ENCODE measurements at regions not wholly inside any gene's neighbourhood (a gene's known extent, or its start where the extent isn't known, plus 50 kb on each side); places are given as distances from the start of the nearest gene placed in this dataset.
A peak's percentile ranks its signal among the peaks of the same experiment; 100 is the strongest.
"Not testable (repeated sequence)": the region's sequence is repeated elsewhere in the genome, so short reads cannot be mapped to it uniquely, and the experiment has no call there.

DNA sequence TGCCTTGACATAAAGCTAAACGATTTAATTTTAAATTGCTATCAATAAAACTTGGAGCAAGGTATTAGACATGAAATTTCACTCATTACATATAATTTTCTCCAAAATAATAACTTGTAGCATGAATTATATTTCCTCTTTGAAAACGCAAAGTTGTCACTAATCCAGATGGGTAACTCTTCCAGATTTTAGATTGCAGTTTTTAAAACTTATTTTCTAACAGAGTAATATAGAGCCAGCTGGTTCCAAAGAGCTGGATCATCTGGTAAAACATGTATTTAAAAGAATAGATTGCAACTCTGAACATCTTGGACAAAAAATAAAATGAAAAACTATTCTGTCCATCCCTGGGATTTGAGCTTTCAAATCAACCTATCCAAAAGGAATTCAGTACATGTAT, 238.2 kb upstream of the INTU start:
- no peak for DNase-seq (ENCODE audit: low read depth)

DNA sequence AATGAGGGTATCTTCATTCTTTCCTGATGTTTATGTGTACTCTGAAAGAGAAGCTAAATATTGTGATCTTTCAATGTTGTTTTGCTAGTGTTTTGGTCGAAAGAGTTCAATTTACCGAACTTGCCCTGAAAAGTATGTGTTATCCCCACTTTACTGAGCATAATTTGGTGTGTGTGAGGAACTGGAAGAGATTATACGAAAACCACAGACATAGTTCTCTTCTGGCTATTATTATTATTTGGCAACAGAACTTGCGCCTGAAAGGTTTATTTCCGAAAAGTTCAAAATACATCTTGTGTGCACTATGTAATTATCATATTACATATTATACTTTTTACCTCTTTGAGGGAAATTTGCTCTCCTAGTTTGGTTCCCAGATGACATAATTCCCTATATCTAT, 232.5 kb upstream of the INTU start:
- no peak for DNase-seq (ENCODE audit: low read depth)

DNA sequence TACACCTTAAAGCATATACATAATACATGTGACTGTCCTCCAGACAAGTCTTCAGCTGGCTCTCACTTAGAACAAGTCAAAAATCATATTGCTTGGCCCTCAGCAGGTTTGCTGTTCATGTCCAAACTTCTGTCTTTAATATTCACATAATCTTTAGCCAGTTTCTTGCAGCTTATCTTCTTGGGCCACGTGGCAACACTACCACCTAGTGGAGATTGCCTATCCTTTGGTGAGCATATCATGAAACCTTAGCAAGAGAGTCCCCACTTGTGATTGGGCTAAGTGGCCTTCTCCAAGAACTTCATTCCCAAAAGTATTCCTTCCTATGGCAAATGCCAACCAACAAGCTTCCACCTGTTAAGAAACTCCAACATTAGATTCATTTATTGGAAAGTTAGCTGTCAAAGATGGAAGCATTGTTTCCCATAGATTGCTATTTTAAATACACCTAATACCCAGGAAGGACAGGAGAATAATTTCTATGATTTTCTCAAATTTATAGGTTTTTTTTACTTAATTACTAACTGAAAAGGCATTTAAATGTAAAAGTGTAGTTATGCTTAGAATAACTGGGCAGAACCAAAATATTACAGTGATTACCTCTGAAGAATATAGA, 231.9 kb upstream of the INTU start:
- DNase-seq (ENCODE audit: low read depth) = peak; percentile 1

DNA sequence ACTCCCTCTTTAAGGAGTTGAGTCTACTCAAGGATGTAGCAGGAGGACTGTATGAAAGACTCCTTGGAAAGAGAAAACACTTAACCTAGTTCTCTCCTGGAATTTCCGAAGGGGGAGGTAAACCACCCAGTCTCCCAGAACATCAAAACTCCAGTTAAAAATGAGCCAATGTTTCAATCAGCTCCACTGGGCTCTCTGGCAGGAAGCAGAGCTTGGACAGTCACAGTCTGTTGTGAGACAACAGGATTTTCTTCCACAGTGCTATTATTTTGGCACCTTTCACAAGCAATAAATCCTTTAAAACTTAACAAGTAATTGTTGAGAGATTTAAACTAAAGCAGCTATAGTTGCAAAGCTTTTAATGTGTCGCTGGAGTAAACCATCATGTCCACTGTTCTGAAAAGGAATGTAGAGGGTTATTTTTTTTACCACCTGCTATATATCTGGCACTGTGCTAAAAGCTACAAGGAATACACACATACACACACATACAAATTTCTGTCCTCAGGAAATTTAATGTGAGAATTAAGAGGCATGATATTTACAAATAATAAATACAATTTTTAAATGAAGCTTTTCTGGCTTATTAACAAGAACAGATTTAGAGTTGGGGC, 229.2 kb upstream of the INTU start:
- no peak for DNase-seq (ENCODE audit: low read depth)

DNA sequence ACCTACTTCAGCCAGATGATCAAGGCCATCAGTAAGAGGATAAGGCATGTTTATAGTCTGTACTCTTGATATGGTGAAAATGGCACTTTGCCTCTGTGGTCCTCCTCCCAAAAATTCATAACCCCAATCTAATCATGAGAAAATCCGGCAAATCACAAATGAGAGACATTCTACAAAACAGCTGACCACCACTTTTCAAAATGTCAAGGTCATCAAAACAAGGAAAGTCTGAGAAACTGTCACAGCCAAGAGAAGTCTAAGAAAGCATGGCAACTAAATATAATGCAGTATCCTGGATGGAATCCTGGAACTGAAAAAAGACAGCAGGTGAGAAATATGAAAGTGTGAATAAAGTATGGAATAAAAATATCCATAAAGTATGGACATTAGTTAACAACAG, 226.6 kb upstream of the INTU start:
- DNase-seq (ENCODE audit: low read depth) = no peak

DNA sequence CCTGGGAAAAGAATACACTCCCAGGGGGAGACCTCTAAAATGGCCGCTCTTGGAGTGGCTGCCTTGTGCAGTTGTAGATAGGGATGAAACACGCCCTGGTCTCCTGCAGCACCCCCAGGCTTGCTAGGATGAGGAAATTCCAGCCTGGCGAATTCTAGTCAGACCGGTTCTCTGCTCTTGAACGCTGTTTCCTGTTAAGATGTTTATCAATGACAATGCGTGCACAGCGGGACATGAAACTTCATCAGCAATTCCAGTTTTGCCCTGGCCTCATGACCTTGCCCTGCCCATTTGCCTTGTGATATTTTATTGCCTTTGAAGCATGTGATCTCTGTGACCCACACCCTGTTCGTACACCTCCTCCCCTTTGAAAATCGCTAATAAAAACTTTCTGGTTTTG, 225.2 kb upstream of the INTU start:
- not testable (repeated sequence) for DNase-seq (ENCODE audit: low read depth)

DNA sequence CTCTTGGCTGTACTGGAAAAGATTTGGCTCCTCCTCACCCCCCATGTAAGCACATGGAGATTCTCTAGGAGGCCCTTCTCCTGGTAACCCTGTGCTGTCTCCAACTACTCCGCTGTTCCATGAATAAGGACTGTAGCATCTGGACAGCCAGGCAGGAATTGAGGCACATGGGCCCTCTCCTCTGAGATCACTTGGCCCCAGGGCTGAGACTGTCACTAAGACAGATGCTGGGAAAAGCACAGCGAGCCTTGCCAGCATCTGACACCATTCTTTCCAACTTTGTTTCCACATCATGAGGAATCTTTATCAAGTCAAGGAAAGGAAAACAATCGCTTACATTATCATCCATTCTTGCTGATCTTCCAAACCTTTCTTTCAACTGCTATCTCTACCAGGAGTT, 222.6 kb upstream of the INTU start:
- DNase-seq (ENCODE audit: low read depth) = no peak

DNA sequence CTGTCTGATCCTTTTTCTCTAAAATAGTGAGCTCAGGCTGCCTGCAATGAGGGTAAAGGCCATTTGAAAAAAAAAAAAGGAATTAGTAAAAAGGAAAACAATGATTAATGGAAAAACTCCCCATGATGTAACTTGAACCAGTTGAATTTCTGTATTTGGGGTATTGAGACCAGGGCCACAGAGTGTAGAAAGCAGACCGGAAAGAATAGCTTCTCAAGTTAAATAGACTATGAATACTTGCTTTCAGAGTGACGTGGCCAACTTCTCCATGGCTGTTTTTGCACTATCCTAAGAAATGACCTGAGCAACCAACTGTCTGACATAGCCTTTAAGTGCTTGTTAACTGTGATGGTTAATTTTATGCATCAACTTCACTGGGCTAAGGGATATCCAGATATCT, 222.1 kb upstream of the INTU start:
- no peak for DNase-seq (ENCODE audit: low read depth)

DNA sequence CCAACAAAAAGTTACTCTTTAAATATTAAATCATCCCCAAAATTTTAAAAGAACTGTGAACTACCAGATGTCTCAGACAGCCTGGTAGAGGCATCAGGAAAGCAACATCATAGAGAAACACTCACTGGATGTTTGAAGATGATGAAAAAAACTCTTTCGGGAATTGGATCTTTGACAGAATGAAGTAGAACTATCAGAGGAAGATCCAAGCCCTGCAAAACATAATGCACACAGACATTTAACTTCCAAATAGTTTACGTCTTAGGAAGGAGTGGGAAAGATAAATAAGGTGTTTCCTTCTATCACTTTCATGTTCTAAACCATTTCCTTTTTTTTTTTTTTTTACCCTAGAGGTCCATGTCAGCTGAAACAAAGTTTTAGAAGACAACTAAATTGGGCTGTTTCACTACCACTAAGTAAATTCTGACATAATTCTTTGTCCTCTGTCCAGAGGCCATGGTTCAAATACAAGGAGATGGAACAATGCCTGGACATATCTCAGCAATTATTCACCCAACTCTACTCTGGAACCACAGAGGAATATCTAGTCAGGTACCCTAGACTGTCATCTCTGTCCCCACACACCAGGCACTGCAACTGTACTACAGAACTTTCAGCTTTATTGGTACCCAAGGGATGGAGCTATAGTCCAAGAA, 217.7 kb upstream of the INTU start:
- DNase-seq (ENCODE audit: low read depth) = no peak

DNA sequence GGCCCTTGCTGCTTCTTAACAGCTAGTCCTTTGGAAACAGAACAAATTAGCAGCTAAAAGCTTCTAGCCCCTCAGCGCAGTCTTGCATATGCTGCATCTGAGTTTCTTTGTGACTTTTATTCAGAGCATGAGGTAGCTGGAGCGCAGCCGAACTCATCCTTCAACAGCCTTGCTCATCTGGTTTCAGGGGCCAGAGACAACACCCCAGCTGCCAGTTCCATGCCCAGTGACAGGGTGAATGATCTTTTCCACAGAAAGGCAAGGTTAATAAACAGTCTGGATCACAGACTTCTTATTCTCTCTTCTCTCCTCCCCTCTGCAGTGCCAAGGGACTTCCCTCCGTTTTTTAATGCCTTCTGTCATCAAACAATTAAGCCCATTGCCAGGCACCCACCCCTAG, 216.6 kb upstream of the INTU start:
- no peak for DNase-seq (ENCODE audit: low read depth)

DNA sequence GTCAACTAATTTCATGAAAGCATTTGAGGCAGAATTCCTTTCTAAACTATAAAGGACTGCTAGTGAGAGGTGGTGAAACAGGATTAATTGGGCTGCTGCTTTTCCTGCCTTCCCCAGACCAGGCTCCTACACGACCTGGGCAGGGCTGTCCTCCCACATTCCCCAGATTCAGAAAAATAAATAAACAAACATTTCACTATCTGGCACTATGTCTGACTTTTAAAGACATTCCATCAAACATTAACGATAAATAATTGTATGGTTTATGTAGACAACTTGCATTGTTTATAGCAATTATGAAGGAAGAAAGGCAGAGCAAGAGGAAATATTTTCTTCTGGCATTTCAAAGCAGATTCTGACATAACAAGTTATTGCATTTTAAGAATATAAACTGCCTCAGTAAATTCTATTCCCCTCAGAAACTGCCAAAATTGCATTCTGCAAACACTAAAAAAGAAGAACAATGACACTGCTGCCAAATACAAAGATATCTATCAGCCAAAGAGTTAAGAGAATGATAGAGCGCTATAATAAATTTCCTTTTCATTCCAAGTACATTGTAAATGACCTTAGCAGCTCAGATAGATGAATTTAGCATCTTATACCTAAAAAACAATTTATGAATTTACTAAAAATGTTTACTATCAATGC, 214.7 kb upstream of the INTU start:
- DNase-seq (ENCODE audit: low read depth) = no peak

DNA sequence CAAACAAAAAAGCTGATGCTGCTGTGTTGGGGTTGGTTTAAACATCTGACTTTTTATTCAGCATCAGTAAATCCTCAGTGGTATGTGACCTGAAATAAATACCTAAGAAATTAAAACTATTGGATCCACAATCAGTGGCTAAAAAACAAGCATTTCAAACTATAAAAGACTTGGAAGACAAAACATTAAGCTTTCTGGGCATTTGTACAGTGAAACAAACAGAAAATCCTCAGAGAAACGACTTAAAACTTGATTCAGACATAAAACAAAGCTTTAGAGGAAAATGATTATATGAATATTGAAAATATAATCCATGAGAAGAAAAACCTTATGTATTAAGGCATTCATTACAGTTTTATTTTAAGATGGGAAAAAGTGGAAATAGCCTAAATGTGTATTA, 213.3 kb upstream of the INTU start:
- DNase-seq (ENCODE audit: low read depth) = no peak

DNA sequence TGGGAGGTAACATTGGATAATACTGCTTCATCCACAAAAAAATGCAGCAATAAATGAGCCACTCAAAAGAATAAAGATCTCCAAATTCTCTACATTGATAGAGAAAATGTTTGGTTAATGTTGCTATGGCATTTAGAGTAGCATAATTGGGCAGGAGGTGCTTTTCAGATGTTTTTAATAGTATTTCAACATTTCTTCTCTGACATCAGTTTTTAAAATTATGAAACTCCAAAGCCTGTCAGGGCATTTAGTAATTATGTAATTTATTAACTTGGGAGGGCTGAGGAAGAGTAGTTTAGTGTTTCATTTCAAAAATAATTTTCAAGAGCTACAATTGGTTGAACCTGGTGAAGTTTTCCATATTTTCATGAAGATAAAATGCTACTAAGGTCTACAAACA, 211.3 kb upstream of the INTU start:
- no peak for DNase-seq (ENCODE audit: low read depth)

DNA sequence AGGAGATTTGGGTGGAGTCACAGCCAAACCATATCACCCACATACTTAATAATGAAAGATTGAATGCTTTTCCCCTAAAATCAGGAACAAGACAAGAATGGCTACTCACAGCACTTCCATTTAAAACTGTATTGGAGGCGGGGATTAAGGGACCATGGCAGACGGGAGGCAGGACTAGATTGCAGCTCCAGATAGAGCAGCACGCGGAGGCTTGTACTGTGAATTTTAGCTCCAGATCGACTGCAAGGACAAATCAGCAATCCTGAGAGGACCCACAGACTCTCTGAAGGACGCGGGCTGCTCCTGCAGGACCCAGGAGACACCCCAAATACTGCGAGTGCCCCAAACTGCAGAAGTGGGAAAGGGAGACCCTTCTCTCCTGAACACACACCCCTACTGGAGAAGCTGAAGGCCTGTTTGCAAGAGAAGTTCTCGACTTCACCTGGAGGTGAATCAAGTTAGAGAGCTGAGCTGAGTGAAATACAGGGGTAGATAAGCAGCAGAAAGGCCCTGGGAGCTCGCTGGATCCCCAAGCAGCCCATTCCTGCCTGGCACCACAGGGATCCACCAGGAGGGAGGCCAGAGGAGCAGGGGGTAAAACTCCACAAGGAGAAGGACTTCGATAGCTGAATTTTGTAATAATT, 207.4 kb upstream of the INTU start:
- no peak for DNase-seq (ENCODE audit: low read depth)

DNA sequence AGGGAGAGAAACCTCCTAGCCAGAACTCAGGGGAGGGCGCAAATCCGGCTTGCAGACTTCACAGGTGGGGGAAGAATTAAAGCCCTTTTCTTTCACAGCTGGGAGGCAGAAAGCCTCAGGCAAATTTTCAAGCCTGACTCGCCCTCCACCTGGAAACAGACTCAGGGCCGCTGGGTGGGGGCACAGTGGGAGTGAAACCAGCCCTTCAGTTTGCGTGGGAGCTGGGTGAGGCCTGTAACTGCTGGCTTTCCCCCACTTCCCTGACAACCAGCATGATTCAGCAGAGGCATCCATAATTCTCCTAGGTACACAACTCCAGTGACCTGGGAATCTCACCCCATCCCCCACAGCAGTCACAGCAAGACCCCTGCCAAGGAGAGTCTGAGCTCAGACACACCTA, 206.9 kb upstream of the INTU start:
- DNase-seq (ENCODE audit: low read depth) = no peak

DNA sequence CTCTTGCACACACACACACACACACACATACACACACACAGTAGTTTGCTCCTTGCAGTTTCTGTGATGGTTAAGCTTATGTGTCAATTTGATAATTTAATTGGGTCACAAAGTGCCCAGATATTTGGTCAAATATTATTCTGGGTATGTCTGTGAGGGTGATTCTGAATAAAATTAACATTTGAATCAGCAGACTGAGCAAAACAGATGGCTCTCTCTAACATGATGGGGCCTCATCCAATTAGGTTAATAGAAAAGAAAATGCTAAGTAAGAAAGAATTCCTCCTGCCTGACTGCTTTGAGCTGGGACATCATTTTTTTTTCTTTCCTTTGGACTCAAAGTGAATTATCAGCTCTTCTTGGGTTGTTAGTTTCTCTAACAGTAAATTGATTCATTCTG, 191.2 kb upstream of the INTU start:
- DNase-seq (ENCODE audit: low read depth) = no peak

DNA sequence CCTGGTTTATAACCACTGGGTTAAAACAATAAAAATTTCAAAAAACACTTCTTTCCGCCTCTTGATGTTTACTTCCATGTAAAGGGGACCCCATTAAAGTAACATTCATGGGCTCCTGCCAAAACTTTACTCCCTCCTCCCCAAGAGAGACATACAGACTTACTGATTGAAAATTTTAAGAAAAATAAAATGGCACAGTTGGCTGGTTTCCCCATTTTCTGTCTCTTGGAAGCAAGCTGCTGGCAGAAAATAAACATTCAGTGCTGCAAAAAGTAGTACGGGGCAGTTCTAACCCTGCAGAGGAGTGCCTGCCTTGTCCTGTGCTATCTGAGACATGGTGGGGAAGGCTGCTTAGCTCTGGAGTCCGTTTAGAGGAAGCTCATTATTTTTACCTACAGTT, 187.3 kb upstream of the INTU start:
- no peak for DNase-seq (ENCODE audit: low read depth)

DNA sequence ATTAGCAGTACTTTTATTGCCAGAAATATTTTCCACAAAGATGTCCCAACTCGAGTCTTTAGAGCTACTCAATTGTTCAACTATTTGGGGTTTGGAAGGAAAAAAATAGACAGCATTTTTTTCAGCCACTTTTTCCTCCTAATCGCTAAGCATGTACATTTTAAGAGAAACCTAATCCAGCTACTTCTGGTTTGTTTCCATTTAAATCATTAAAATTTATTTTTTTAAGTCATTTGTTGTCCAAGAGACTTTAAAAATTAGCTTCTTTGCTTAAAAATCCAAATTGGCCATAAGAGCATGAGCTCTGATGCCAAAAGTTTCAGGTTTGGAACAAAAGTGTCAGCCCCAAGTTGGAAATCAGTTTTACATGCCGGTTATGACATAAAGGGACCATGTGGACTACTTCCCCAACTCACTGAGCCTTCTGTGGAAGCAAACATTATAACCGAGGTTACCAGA, 186.3 kb upstream of the INTU start:
- no peak for DNase-seq (ENCODE audit: low read depth)

DNA sequence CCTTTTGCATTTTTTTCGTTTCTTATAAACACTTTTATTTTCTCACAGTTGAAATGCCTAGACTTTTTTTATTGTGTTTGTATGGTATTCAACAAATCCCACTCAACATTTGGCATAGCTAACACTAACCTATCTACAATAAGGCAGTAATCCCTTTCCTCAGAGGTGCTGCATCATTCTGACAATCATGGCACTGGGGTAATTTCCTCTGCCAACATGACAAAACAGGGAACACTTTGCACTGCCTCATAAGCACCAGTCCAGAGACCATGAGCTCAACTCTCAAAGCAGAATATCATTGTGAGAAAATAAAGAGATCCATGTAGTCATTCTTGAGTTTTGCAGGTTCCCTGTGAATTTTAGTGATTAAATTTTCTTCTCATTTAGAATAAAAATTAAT, 183.8 kb upstream of the INTU start:
- no peak for DNase-seq (ENCODE audit: low read depth)

DNA sequence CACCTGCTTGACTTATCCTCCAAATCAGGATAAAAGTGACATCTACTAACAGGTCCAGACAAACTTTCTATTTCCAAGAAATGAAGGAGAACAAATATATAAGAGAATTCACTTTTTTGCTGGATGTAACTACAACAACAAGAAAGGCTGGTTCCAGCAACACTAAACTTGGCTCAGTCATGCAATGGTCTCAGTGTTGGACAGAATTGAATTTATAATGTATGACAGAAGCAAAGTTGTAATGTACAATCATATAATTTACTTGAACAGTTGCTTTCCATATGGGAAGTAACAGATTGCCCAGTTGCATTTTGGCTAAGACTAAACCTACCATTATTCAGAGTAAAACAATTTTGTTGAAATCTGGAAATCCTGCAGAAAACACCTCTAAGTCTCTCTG, 183.3 kb upstream of the INTU start:
- no peak for DNase-seq (ENCODE audit: low read depth)

DNA sequence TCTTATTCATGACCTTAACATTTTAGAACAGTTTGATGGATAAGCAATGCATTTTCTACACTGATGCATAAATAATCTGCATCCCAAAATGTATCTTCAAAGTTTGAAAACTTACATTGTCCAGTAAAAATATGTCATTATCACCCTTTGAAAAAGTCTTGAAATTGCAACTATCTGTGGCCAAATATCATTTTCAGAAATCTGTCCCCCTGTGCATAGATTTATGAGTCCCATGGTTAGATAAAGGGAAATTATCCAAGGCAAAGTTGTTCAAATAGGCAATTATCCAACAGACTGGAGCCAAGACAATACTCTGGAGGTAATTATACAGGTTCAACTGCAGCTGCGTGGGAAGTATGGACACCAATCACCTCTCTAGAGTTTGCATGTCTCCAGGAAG, 182.5 kb upstream of the INTU start:
- DNase-seq (ENCODE audit: low read depth) = no peak

DNA sequence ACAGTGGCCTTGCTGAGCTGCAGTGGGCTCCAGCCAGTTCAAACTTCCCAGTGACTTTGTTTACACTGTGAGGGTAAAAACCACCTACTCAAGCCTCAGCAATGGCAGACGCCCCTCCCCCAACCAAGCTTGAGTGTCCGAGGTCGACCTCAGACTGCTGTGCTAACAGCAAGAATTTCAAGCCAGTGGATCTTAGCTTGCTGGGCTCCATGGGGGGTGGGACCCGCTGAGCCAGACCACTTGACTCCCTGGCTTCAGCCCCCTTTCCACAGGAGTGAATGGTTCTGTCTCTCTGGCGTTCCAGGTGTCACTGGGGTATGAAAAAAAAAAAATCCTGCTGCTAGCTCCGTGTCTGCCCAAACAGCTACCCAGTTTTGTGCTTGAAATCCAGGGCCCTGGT, 168.9 kb upstream of the INTU start:
- no peak for DNase-seq (ENCODE audit: low read depth)

DNA sequence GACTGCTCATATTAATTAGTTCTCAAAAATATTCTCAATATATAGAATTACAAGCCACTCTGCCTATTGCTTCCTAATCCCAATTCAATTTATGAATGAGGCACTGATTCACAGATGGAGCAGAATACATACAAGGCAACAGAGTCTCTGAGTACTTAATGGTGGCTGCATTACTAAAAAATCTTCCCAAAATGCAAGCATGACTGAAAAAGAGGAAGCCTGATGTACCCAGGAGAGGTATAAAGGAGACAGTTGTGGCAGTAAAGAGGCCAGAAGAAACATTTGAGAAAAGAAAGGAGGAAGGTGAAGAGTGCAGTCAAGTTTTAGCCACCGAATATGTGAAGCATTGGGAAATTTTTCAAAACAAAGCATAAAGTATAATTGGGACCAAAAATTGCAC, 163.2 kb upstream of the INTU start:
- DNase-seq (ENCODE audit: low read depth) = no peak

Measured in activated T-cell treated with anti-CD3 and anti-CD28 coated beads for 24 hours (primary cell).